RKO (cell line): ENCODE measurements at regions not wholly inside any gene's neighbourhood (a gene's known extent, or its start where the extent isn't known, plus 50 kb on each side); places are given as distances from the start of the nearest gene placed in this dataset.
"Not testable (repeated sequence)": the region's sequence is repeated elsewhere in the genome, so short reads cannot be mapped to it uniquely, and the experiment has no call there.

ENCODE experiments used
- DNase-seq: peaks from one replicate; pipeline ENCODE4 v3.0.0-alpha.2; 2016; ENCODE audit warnings: low spot score

DNA sequence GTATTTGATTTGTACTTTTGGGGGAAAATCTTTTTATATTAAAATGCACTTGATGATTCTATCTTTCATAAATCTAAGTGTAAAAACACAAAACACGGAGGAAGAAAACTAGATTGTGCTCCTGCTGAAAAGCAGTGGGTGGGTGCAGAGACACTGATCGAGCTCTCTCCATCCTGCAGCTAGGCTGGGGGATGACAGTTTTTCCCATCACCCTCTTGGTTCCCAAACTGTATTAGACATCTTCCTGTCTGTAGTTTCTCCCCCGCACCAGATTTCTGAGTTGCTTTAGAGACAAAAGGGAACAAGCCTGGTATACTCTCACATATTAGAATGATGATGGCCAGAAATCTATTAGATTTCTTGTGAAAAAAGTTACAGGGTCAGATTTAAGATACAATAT, 99.6 kb downstream of the FAM114A2 start:
- no peak for DNase-seq

GRCh38 chr5:153938191-153938842, 100.4 kb downstream of the FAM114A2 start:
- no peak for DNase-seq

DNA sequence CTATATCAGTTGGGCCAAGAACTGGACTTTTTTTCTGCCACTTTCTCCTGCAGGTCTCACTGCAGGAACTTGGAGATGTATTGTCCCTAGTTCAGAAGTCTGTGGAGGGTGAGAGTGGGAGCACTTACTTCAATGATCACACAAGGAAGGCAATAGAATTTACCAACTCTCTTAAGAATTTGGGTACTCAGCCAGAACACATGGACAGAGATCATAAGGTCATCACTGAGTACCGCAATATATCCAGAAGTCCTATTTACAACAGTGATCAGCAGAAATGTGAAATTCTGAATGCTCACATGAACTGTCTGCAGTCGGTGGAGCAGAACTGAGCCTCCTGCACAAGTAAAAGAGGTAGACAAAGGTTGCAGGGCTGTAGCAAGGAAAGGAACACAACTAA, 101.0 kb downstream of the FAM114A2 start:
- no peak for DNase-seq

GRCh38 chr5:153935151-153935550, 103.6 kb downstream of the FAM114A2 start:
- not testable (repeated sequence) for DNase-seq

- peak; percentile 5 for DNase-seq
These were observed 112.5 kb downstream of the FAM114A2 start for GRCh38 chr5:153926201-153926600.

DNA sequence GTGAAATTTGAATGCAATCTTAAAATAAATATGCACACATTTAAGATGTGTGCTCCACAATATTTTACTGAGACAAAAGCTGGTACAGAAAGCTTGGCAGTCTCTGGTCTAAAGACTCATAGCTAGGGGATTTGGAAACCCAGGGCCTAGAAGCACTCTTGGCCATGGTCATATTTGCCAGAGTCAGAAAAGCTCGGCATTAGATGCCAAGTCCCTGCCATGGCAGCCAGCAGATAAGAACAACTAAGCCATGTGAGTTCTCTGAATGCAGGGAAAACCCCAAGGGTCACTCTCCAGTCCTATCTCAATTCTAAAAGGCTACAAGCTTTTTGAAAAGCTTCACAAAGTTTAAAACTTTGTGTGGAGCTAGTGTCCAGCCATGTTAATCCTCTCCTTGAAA, 119.5 kb downstream of the FAM114A2 start:
- no peak for DNase-seq

DNA sequence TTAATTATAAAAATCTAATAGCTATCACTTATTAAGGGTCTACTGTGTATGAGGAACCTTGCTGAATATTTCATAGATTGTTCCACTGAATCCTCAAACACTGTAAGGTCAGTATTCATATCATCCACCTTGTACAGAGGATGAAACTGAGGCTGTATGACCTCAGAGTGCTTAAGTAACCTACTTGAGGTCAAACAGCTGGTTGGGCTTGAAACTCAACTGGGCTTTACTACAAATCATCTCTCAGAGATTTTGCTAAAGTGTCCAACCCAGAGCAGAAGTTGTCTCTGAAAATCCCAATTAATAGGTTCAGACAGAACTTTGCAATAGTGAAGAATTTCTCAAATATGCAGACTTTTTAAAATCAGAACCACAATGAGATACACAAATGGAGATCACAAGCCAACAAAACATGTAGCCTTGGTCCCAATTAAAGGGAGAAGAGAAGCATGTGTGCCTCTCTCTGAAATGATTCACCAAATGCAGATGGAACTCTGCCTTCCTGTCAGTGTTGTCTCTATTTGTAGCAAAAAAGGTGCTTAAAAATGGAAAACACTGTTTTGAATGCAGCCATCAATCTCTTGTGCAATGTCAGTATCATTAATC, 131.4 kb downstream of the FAM114A2 start:
- DNase-seq, result no peak

DNA sequence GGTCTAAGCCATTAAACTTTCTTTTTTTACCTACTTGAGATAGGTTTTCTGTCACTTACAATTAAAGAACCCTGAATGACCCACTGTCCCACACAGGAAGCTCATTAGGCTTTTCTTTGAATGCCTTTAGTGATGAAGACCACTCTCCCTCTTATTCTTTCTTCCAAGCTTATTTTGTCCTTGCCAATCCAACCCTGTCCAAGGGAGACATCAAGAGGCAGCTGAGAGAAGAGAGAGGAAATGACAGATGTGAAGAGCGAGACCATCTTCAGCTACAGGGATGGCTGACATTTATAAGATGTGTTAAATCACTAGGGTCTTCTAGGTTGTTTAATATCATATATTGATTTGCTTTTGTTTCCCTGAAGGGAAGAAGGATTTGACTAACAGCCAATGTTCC, 133.5 kb downstream of the FAM114A2 start:
- DNase-seq, result no peak

- DNase-seq, result no peak
These were observed 135.4 kb downstream of the FAM114A2 start for GRCh38 chr5:153903321-153903720.

DNA sequence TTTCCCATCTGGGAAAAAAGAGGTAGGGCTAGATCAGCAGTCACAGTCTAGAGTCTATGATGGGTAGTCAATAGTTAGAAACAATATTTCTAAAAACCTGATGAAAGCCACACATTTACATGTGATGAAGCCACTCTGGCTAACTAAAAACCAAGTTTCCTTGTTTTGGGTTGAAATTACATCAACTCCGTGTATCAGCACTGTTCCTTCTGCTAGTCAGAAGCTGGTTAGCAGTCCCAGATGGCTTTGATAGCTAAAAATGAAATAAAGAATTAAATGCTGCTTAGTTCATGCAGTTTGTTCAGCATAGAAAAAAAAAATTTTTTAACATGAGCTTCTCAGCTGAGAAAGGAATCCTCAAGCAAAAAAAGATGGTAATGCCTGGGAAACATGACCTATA, 136.7 kb downstream of the FAM114A2 start:
- DNase-seq, result no peak

DNA sequence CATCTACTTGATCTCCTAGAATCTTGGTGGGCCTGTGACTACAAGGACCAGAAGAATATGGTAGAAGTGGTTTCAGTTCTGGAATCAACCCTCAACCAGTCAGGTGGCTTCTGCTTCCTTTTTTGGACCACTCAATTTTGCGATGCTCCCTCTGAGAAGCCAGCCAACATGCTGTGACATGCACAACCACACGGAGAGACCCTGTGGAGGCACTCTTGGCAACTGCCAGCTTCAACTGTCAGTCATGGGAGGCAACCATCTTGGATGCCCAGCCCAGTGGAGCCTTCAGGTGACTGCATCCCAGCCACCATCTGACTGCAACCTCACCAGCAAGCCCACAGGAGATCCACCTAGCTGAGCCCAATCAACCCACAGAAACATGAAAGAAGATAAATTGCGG, 137.3 kb downstream of the FAM114A2 start:
- no peak for DNase-seq

GRCh38 chr5:153900703-153901395, 137.9 kb downstream of the FAM114A2 start:
- DNase-seq, result no peak

DNA sequence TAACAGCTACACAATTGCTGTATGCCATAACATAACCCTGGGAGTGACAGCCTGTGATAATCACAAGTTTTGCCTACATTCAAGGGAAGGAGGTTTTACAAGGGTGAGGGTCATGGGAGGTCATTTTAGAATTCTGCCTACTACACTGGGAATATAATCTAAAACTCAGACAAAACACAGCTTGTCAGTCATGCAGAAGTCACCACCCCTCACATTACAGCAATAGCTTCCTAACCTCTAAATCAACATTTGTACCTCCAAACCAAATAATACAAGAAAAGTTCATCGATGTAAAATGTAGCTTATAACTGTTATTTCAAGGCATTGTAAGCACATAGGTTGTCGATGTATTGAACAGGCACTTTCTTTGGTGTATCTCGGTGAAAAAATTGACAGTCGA, 139.0 kb downstream of the FAM114A2 start:
- no peak for DNase-seq

DNA sequence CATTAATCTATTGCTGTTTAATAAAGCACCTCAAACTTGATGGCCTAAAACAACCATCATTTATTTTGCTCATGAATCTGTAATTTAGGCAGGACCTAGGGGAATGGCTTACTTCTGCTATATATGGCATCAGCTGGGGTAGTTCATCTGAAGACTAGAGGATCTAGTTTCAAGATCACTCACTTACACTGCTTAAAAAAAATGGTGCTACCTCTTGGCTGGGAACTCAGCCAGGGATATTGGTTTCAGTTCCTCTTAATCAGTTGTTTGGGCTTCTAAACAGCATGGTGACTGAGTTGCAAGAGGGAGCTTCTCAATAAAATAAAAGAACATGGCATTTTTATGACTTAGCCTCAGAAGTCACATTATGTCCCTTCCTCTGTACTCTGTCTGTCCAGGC, 142.0 kb downstream of the FAM114A2 start:
- DNase-seq, result no peak

- no peak for DNase-seq
These were observed 142.6 kb downstream of the FAM114A2 start for GRCh38 chr5:153896117-153896516.

- DNase-seq, result no peak
These were observed 143.4 kb downstream of the FAM114A2 start for GRCh38 chr5:153895266-153895665.

DNA sequence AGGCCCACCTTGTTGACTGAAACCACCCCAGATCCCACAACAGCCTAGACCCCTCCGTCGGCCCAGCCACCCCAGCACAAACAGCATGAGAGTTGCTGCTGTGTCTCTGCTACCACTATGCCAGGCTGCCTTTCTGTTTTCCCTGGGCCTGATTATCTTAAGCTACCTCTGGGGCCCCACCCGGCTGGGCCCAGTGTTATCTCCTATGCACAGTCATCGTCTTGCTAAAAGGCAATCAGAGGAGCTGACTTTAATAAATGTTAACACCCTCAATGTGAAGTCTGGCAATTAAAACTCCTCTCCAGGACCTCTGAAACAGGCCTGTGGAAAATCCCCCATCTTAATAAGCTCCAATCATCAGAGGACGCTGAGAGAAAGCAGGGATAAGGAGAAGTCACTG, 144.9 kb downstream of the FAM114A2 start:
- no peak for DNase-seq

DNA sequence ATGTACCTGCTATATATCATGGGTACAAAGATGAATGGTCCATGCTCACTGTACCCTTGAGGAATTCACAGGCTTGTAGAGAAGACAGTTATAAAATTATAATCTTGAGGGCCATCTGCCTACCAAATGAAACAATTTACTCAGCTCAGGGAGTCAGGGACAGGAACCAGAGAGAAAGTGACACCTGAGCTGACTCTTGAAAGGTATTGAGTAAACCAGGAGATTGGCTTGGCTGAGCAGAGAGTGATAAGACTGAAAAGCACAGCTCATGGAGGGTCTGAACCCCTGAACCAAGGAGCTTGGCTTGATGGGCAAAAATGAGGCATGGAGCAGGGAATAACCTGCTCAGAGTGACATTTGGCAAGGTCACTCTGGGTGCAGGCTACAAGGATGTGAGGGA, 147.3 kb downstream of the FAM114A2 start:
- no peak for DNase-seq

- DNase-seq, result no peak
These were observed 149.9 kb downstream of the FAM114A2 start for GRCh38 chr5:153888781-153889180.

DNA sequence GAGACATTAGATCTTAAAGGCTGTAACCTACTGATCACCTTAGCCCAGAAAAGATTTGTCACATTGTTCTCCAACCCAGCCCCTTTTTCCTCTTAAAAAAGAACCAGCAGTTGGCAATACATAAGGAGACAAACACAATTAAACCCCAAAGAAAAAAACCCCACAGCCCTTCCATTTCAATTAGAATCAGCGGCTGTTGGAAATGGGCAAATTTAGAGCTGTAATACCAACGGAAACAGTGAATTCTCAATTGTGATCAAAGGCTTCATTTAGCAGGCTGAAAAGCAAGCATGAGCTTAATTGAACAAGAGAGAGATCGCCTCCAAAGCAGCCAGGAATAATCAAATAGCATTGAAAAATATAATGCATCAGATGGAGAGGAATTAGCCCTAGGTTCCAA, 153.6 kb downstream of the FAM114A2 start:
- DNase-seq, result no peak

DNA sequence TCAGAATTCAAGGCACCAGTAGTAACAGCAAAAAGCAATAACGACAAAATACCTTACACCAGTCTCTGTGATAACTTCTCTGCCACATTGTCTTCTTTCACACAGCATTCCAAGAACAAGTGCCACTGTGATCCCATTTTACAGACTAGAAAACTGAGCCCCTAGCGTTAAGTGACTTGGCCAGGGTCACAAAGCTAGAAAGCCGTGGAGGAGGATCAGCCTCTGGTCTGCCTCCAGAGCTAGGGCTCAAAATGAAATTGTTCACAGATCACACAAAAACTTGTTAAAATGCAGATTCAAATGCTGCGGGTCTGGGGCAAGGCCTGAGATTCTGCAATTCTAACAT, 154.1 kb downstream of the FAM114A2 start:
- no peak for DNase-seq

GRCh38 chr5:153883854-153884611, 154.7 kb downstream of the FAM114A2 start:
- no peak for DNase-seq

DNA sequence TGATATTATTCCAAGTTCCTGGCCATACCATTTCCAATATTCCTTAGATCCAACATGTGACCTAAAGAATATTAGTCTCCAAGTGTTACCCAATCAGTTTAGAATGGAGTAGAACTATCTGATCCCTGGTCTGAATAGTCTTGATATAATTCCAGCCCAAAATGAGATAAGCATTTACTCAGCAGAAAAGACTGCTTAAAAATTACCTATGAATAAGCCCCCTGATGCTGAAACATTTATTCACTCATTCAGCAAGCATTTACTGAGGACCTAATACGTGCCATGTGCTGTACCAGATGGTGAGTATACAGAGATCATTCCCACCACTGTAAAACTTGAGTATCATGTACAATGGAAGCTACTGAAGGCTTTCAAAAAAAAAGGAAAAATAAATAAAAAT, 157.0 kb downstream of the FAM114A2 start:
- DNase-seq, result no peak
